HCT116 (cell line): ENCODE measurements at regions not wholly inside any gene's neighbourhood (a gene's known extent, or its start where the extent isn't known, plus 50 kb on each side); places are given as distances from the start of the nearest gene placed in this dataset.

ENCODE experiments used
- ATAC-seq: fragments of 200-7000 bp; cut with Tn5 transposase; 2 replicates; pipeline ENCODE4 v1.9.1; 2020; ENCODE audit warnings: mild to moderate bottlenecking, moderate library complexity
- BruUV-seq: library from RNA; stranded (reverse); fragments of 400-500 nt; replicated peaks from 2 replicates; lab custom pipeline; 2021; lab: Mats Ljungman, UMichigan
- CTCF ChIA-PET: fragments of 300-600 bp; sonication (Branson Sonifier 250); formaldehyde crosslinking; loops from one replicate; lab custom pipeline; 2021; ENCODE audit warnings: antibody characterized with exemption; lab: Charles Lee
- POLR2A ChIA-PET: fragments of 300-600, 350-600 bp; sonication (Branson Sonifier 250); formaldehyde crosslinking; loops from one replicate; lab custom pipeline; 2021; ENCODE audit warnings: antibody characterized with exemption; lab: Charles Lee
- RAD21 ChIA-PET, 2 experiments: fragments of 300-600 bp; sonication (Branson Sonifier 250); formaldehyde crosslinking; loops; one replicate each; lab custom pipeline; 2023; ENCODE audit warnings: low total read pairs in 2 of 2; ENCODE audit not compliant: uncharacterized antibody in 2 of 2, unreplicated experiment in 2 of 2, low non-redundant PET in 1 of 2; lab: Charles Lee
- DNase-seq: peaks from one replicate; pipeline ENCODE4 v3.0.0-alpha.2; 2010; ENCODE audit warnings: low read depth, low spot score
- H2AFZ ChIP-seq: fragments of 200-600 bp; shearing (Covaris generic), sonication (generic); 2 replicates; pipeline ENCODE4 v1.6.1; 2017; ENCODE audit warnings: low read depth, mixed run types, mixed read lengths, antibody characterized with exemption, low read length; ENCODE audit not compliant: poor library complexity, severe bottlenecking
- H3K27ac ChIP-seq: 2 replicates; pipeline ENCODE4 v1.5.1; 2012; ENCODE audit warnings: low read depth, low read length
- H3K27me3 ChIP-seq: fragments of 200-600 bp; sonication (generic); 2 replicates; pipeline ENCODE4 v1.6.1; 2016; ENCODE audit warnings: mixed run types, low read length, mixed read lengths; ENCODE audit not compliant: insufficient read depth
- H3K36me3 ChIP-seq, 2 experiments: fragments of 200-500 bp in 1 of 2; fragments of 200-600 bp in 1 of 2; sonication (Bioruptor generic) in 1 of 2; sonication (generic) in 1 of 2; 2 replicates each; pipeline versions ENCODE4 v1.5.1 to v1.6.1; 2014 to 2016; ENCODE audit warnings: low read length in 2 of 2, inconsistent platforms in 1 of 2, mixed read lengths in 1 of 2, mixed run types in 1 of 2; ENCODE audit not compliant: insufficient read depth in 2 of 2, control insufficient read depth in 1 of 2
- H3K4me1 ChIP-seq, 2 experiments: fragments of 200-600 bp in 1 of 2; sonication (generic) in 1 of 2; 2 replicates each; pipeline versions ENCODE4 v1.5.1 to v1.6.1; 2012 to 2017; ENCODE audit warnings: low read length in 2 of 2, inconsistent platforms in 1 of 2, mild to moderate bottlenecking in 1 of 2, mixed read lengths in 1 of 2, mixed run types in 1 of 2, moderate library complexity in 1 of 2; ENCODE audit not compliant: insufficient read depth in 2 of 2, control insufficient read depth in 1 of 2
- H3K4me2 ChIP-seq: fragments of 200-600 bp; sonication (generic); 2 replicates; pipeline ENCODE4 v1.6.1; 2017; ENCODE audit warnings: mixed run types, low read length, mixed read lengths
- H3K4me3 ChIP-seq, 2 experiments: fragments of 200-600 bp in 1 of 2; sonication (generic) in 1 of 2; replicated peaks in 1 of 2; 2 replicates each; pipeline ENCODE4 v1.5.1; 2011 to 2016; ENCODE audit warnings: low read length in 2 of 2, control low read depth in 1 of 2, low read depth in 1 of 2, mild to moderate bottlenecking in 1 of 2, mixed read lengths in 1 of 2, mixed run types in 1 of 2
- H3K79me2 ChIP-seq: fragments of 200-600 bp; sonication (generic); 2 replicates; pipeline ENCODE4 v1.6.1; 2017; ENCODE audit warnings: mild to moderate bottlenecking, mixed run types, low read length, moderate library complexity, mixed read lengths; ENCODE audit not compliant: insufficient read depth
- H3K9ac ChIP-seq: fragments of 200-600 bp; sonication (generic); 2 replicates; pipeline ENCODE4 v1.6.1; 2016; ENCODE audit warnings: low read length, mixed read lengths
- H3K9me2 ChIP-seq: fragments of 200-600 bp; sonication (generic), shearing (Covaris generic); 2 replicates; pipeline ENCODE4 v1.6.1; 2017; ENCODE audit warnings: mixed run types, mild to moderate bottlenecking, moderate library complexity; ENCODE audit not compliant: insufficient read depth
- H3K9me3 ChIP-seq, 2 experiments: fragments of 200-500 bp in 1 of 2; fragments of 200-600 bp in 1 of 2; sonication (Bioruptor generic) in 1 of 2; sonication (generic) in 1 of 2; 2 replicates each; pipeline ENCODE4 v1.6.1; 2014 to 2017; ENCODE audit warnings: low read length in 2 of 2, mixed read lengths in 2 of 2, inconsistent platforms in 1 of 2, low read depth in 1 of 2, mild to moderate bottlenecking in 1 of 2, mixed run types in 1 of 2, moderate library complexity in 1 of 2; ENCODE audit not compliant: control insufficient read depth in 1 of 2, insufficient read depth in 1 of 2
- H4K20me1 ChIP-seq: fragments of 200-600 bp; sonication (generic), shearing (Covaris generic); 2 replicates; pipeline ENCODE4 v1.6.1; 2017; ENCODE audit warnings: mixed run types, mild to moderate bottlenecking, moderate library complexity; ENCODE audit not compliant: insufficient read depth
- ATF3 ChIP-seq: IDR thresholded peaks from 2 replicates; pipeline ENCODE4 v1.6.1; 2012
- CBX3 ChIP-seq: IDR thresholded peaks from 2 replicates; pipeline ENCODE4 v1.6.1; 2012; ENCODE audit warnings: low read depth
- CTCF ChIP-seq, 3 experiments: fragments of 200-600 bp in 1 of 3; sonication (generic) in 1 of 3; IDR thresholded peaks in 2 of 3; conservative IDR thresholded peaks in 1 of 3; 2 replicates each; pipeline ENCODE4 v1.5.1; 2012 to 2017; ENCODE audit warnings: low read depth in 2 of 3, low read length in 2 of 3, antibody characterized with exemption in 1 of 3, borderline replicate concordance in 1 of 3, control low read depth in 1 of 3, mild to moderate bottlenecking in 1 of 3, mixed read lengths in 1 of 3, mixed run types in 1 of 3, moderate library complexity in 1 of 3; ENCODE audit not compliant: insufficient read depth in 1 of 3
- EGR1 ChIP-seq: IDR thresholded peaks from 2 replicates; pipeline ENCODE4 v1.6.1; 2012; ENCODE audit warnings: low read depth
- MAX ChIP-seq: IDR thresholded peaks from 2 replicates; pipeline ENCODE4 v1.6.1; 2012
- SP1 ChIP-seq: IDR thresholded peaks from 2 replicates; pipeline ENCODE4 v1.6.1; 2012; ENCODE audit warnings: low read depth
- SRF ChIP-seq: IDR thresholded peaks from 2 replicates; pipeline ENCODE4 v1.6.1; 2012; ENCODE audit warnings: low read depth
- YY1 ChIP-seq: IDR thresholded peaks from 2 replicates; pipeline ENCODE4 v1.6.1; 2011; ENCODE audit warnings: low read length, low read depth, moderate library complexity, mild to moderate bottlenecking; ENCODE audit not compliant: insufficient replicate concordance; ENCODE audit errors: extremely low read depth
- ZBTB33 ChIP-seq: IDR thresholded peaks from 2 replicates; pipeline ENCODE4 v1.6.1; 2011; ENCODE audit warnings: mild to moderate bottlenecking, low read length, moderate library complexity; ENCODE audit not compliant: insufficient replicate concordance; ENCODE audit errors: extremely low read depth
- ZFX ChIP-seq: fragments of 450-650 bp; IDR thresholded peaks from 2 replicates; pipeline ENCODE4 v1.6.1; 2017
- intact Hi-C: fragments of 100-400 bp; cut with micrococcal nuclease; formaldehyde crosslinking; loops from 2 replicates; pipeline ENCODE4 v1.10.0; 2022

GRCh38 chr14:37946819-37947218, 260.9 kb upstream of the SSTR1 start:
- CTCF ChIA-PET = no interaction called here

More at GRCh38 chr14:37946819-37947218, 260.9 kb upstream of the SSTR1 start:
- TF ChIP-seq SRF (no peak), EGR1 (no peak), SP1 (no peak), ZBTB33 (no peak), ZFX (no peak), MAX (no peak), ATF3 (no peak), CBX3 (no peak), CTCF (IDR thresholded peaks at IDR 0.05 in 2 of 3, conservative IDR thresholded peaks at IDR 0.05 in 1 of 3; ENCODE audit: borderline replicate concordance in 1 of 3, insufficient read depth in 1 of 3, low read depth in 2 of 3, low read length in 2 of 3) (no peak), YY1 (no peak)
- BruUV-seq = no TSS peak
- no peak overlapping the region for H3K9ac ChIP-seq
- H3K27me3 ChIP-seq = no peaks in the 10 kb centered on the region
- no peaks in the 10 kb centered on the region for H3K9me3 ChIP-seq
- H3K79me2 ChIP-seq = no peaks in the 10 kb centered on the region
- ChIA-PET POLR2A (no interaction called here), RAD21 (no interaction called here)
- no peak for DNase-seq
- no peak overlapping the region for H3K4me3 ChIP-seq
- no peak overlapping the region for H3K27ac ChIP-seq
- no peak overlapping the region for H2AFZ ChIP-seq
- no peak overlapping the region for H3K4me2 ChIP-seq
- no peaks in the 10 kb centered on the region for H4K20me1 ChIP-seq
- no peaks in the 10 kb centered on the region for H3K9me2 ChIP-seq
- intact Hi-C loops = no loop called here
- no peaks in the 10 kb centered on the region for H3K4me1 ChIP-seq
- H3K36me3 ChIP-seq = no peaks in the 10 kb centered on the region
- no peak for ATAC-seq
